ENCODE measurements at regions not wholly inside any gene's neighbourhood (a gene's known extent, or its start where the extent isn't known, plus 50 kb on each side); places are given as distances from the start of the nearest gene placed in this dataset.

- DNase-seq, result no peak
- no peak overlapping the region for H3K4me3 Mint-ChIP-seq
- no peak overlapping the region for H3K27ac Mint-ChIP-seq
- intact Hi-C loops (cut with micrococcal nuclease), result no loop called here
- H3K9me3 Mint-ChIP-seq, result no peaks in the 10 kb centered on the region
- peaks cover 2% of the 10 kb centered on the region for H3K27me3 Mint-ChIP-seq
- H3K4me1 Mint-ChIP-seq, result peaks cover 3% of the 10 kb centered on the region
- H3K36me3 Mint-ChIP-seq (ENCODE audit: low read depth), result no peaks in the 10 kb centered on the region
These were observed 185.5 kb upstream of the SDK2 start for GRCh38 chr17:73829676-73830280.

- no peak overlapping the region for H3K4me3 Mint-ChIP-seq
- peaks cover 5% of the 10 kb centered on the region for H3K4me1 Mint-ChIP-seq
- DNase-seq, result no peak
- H3K27me3 Mint-ChIP-seq, result peaks cover 2% of the 10 kb centered on the region
- no peak overlapping the region for H3K27ac Mint-ChIP-seq
- intact Hi-C loops (cut with micrococcal nuclease), result no loop called here
- no peaks in the 10 kb centered on the region for H3K36me3 Mint-ChIP-seq (ENCODE audit: low read depth)
- H3K9me3 Mint-ChIP-seq, result no peaks in the 10 kb centered on the region
These were observed 187.5 kb upstream of the SDK2 start for GRCh38 chr17:73831699-73832098.

- Mint-ChIP-seq H3K27ac (no peak overlapping the region), H3K36me3 (ENCODE audit: low read depth) (no peaks in the 10 kb centered on the region), H3K4me3 (no peak overlapping the region), H3K4me1 (peaks cover 2% of the 10 kb centered on the region), H3K9me3 (no peaks in the 10 kb centered on the region), H3K27me3 (peaks cover 2% of the 10 kb centered on the region)
- DNase-seq, result no peak
- intact Hi-C loops (cut with micrococcal nuclease), result no loop called here
These were observed 189.7 kb upstream of the SDK2 start for GRCh38 chr17:73833775-73834488.

- Mint-ChIP-seq H3K4me3 (no peak overlapping the region), H3K36me3 (ENCODE audit: low read depth) (no peaks in the 10 kb centered on the region), H3K9me3 (no peaks in the 10 kb centered on the region), H3K27me3 (peaks cover 2% of the 10 kb centered on the region), H3K4me1 (peaks cover 2% of the 10 kb centered on the region), H3K27ac (no peak overlapping the region)
- no peak for DNase-seq
- intact Hi-C loops (cut with micrococcal nuclease), result no loop called here
These were observed 190.6 kb upstream of the SDK2 start for GRCh38 chr17:73834684-73835343.

GRCh38 chr17:73835605-73836004 lies 191.4 kb upstream of the SDK2 start:
- Mint-ChIP-seq H3K9me3 (no peaks in the 10 kb centered on the region), H3K4me3 (no peak overlapping the region), H3K27me3 (peaks cover 2% of the 10 kb centered on the region), H3K27ac (no peak overlapping the region), H3K4me1 (peaks cover 2% of the 10 kb centered on the region), H3K36me3 (ENCODE audit: low read depth) (no peaks in the 10 kb centered on the region)
- no peak for DNase-seq
- intact Hi-C loops (cut with micrococcal nuclease), result no loop called here

GRCh38 chr17:73838815-73839214 lies 194.6 kb upstream of the SDK2 start:
- peaks cover 2% of the 10 kb centered on the region for H3K27me3 Mint-ChIP-seq
- H3K9me3 Mint-ChIP-seq, result no peaks in the 10 kb centered on the region
- no peak for DNase-seq
- no peak overlapping the region for H3K27ac Mint-ChIP-seq
- no peak overlapping the region for H3K4me3 Mint-ChIP-seq
- no peaks in the 10 kb centered on the region for H3K36me3 Mint-ChIP-seq (ENCODE audit: low read depth)
- peaks cover 2% of the 10 kb centered on the region for H3K4me1 Mint-ChIP-seq
- intact Hi-C loops (cut with micrococcal nuclease), result no loop called here

GRCh38 chr17:73840829-73841228 lies 196.6 kb upstream of the SDK2 start:
- H3K9me3 Mint-ChIP-seq, result no peaks in the 10 kb centered on the region
- no peaks in the 10 kb centered on the region for H3K4me1 Mint-ChIP-seq
- no peak overlapping the region for H3K4me3 Mint-ChIP-seq
- DNase-seq, result no peak
- no peaks in the 10 kb centered on the region for H3K36me3 Mint-ChIP-seq (ENCODE audit: low read depth)
- H3K27me3 Mint-ChIP-seq, result no peaks in the 10 kb centered on the region
- intact Hi-C loops (cut with micrococcal nuclease), result no loop called here
- no peak overlapping the region for H3K27ac Mint-ChIP-seq

- Mint-ChIP-seq H3K9me3 (no peaks in the 10 kb centered on the region), H3K4me3 (no peak overlapping the region), H3K27me3 (no peaks in the 10 kb centered on the region), H3K27ac (no peak overlapping the region), H3K4me1 (no peaks in the 10 kb centered on the region), H3K36me3 (ENCODE audit: low read depth) (no peaks in the 10 kb centered on the region)
- no peak for DNase-seq
- intact Hi-C loops (cut with micrococcal nuclease), result no loop called here
These were observed 197.3 kb upstream of the SDK2 start for GRCh38 chr17:73841431-73842060.

GRCh38 chr17:73847952-73848351 lies 203.7 kb upstream of the SDK2 start:
- no peak overlapping the region for H3K27ac Mint-ChIP-seq
- no peak overlapping the region for H3K4me3 Mint-ChIP-seq
- H3K36me3 Mint-ChIP-seq (ENCODE audit: low read depth), result no peaks in the 10 kb centered on the region
- intact Hi-C loops (cut with micrococcal nuclease), result no loop called here
- peaks cover 3% of the 10 kb centered on the region for H3K9me3 Mint-ChIP-seq
- DNase-seq, result no peak
- H3K4me1 Mint-ChIP-seq, result no peaks in the 10 kb centered on the region
- no peaks in the 10 kb centered on the region for H3K27me3 Mint-ChIP-seq

- H3K4me3 Mint-ChIP-seq, result no peak overlapping the region
- intact Hi-C loops (cut with micrococcal nuclease), result no loop called here
- no peak for DNase-seq
- H3K4me1 Mint-ChIP-seq, result no peaks in the 10 kb centered on the region
- H3K27me3 Mint-ChIP-seq, result no peaks in the 10 kb centered on the region
- no peak overlapping the region for H3K27ac Mint-ChIP-seq
- no peaks in the 10 kb centered on the region for H3K36me3 Mint-ChIP-seq (ENCODE audit: low read depth)
- peaks cover 10% of the 10 kb centered on the region for H3K9me3 Mint-ChIP-seq
These were observed 206.2 kb upstream of the SDK2 start for GRCh38 chr17:73850426-73850825.

- no peaks in the 10 kb centered on the region for H3K4me1 Mint-ChIP-seq
- peaks cover 10% of the 10 kb centered on the region for H3K9me3 Mint-ChIP-seq
- no peak overlapping the region for H3K4me3 Mint-ChIP-seq
- DNase-seq, result no peak
- no peak overlapping the region for H3K27ac Mint-ChIP-seq
- no peaks in the 10 kb centered on the region for H3K27me3 Mint-ChIP-seq
- intact Hi-C loops (cut with micrococcal nuclease), result no loop called here
- no peaks in the 10 kb centered on the region for H3K36me3 Mint-ChIP-seq (ENCODE audit: low read depth)
These were observed 206.8 kb upstream of the SDK2 start for GRCh38 chr17:73851091-73851490.

GRCh38 chr17:73851921-73852320 lies 207.7 kb upstream of the SDK2 start:
- H3K36me3 Mint-ChIP-seq (ENCODE audit: low read depth), result no peaks in the 10 kb centered on the region
- H3K27me3 Mint-ChIP-seq, result no peaks in the 10 kb centered on the region
- no peaks in the 10 kb centered on the region for H3K4me1 Mint-ChIP-seq
- intact Hi-C loops (cut with micrococcal nuclease), result no loop called here
- DNase-seq, result no peak
- no peak overlapping the region for H3K27ac Mint-ChIP-seq
- no peak overlapping the region for H3K4me3 Mint-ChIP-seq
- H3K9me3 Mint-ChIP-seq, result peaks cover 10% of the 10 kb centered on the region

GRCh38 chr17:73855720-73856333 lies 211.6 kb upstream of the SDK2 start:
- Mint-ChIP-seq H3K4me3 (no peak overlapping the region), H3K36me3 (ENCODE audit: low read depth) (no peaks in the 10 kb centered on the region), H3K9me3 (peaks cover 10% of the 10 kb centered on the region), H3K27ac (no peak overlapping the region), H3K27me3 (no peaks in the 10 kb centered on the region), H3K4me1 (no peaks in the 10 kb centered on the region)
- DNase-seq, result no peak
- intact Hi-C loops (cut with micrococcal nuclease), result no loop called here

- H3K27me3 Mint-ChIP-seq, result no peaks in the 10 kb centered on the region
- DNase-seq, result no peak
These were observed 212.3 kb upstream of the SDK2 start for GRCh38 chr17:73856556-73856955.

More at GRCh38 chr17:73856556-73856955, 212.3 kb upstream of the SDK2 start:
- H3K4me1 Mint-ChIP-seq, result no peaks in the 10 kb centered on the region
- H3K27ac Mint-ChIP-seq, result no peak overlapping the region
- intact Hi-C loops (cut with micrococcal nuclease), result no loop called here
- no peak overlapping the region for H3K4me3 Mint-ChIP-seq
- H3K36me3 Mint-ChIP-seq (ENCODE audit: low read depth), result no peaks in the 10 kb centered on the region
- H3K9me3 Mint-ChIP-seq, result peaks cover 10% of the 10 kb centered on the region

All from activated CD4-positive, alpha-beta T cell treated with anti-CD3 and anti-CD28 coated beads, Interleukin-2, amount 10 ng/mL, durations not matched to agents 24 days and 14 days (primary cell).